DOHH2 (cell line): ENCODE measurements at regions not wholly inside any gene's neighbourhood (a gene's known extent, or its start where the extent isn't known, plus 50 kb on each side); places are given as distances from the start of the nearest gene placed in this dataset.

Experiments used
- CTCF ChIP-seq: fragments of 200-600 bp; sonication (generic); IDR thresholded peaks from one replicate; pipeline ENCODE4 v1.5.1; 2014; ENCODE audit warnings: antibody characterized with exemption, mild to moderate bottlenecking, low read depth, low read length; ENCODE audit not compliant: poor library complexity, severe bottlenecking
- EZH2phosphoT487 ChIP-seq: fragments of 200-600 bp; sonication (generic); IDR thresholded peaks from 2 replicates; pipeline ENCODE4 v1.6.1; 2017; ENCODE audit warnings: borderline replicate concordance, mild to moderate bottlenecking, antibody characterized with exemption, low read length, moderate library complexity, mixed read lengths

- TF ChIP-seq CTCF = no peak
- TF ChIP-seq EZH2phosphoT487 = no peak
These were observed 361.8 kb downstream of the IPMK start for GRCh38 chr10:57905861-57906260.
